ENCODE measurements at regions not wholly inside any gene's neighbourhood (a gene's known extent, or its start where the extent isn't known, plus 50 kb on each side); places are given as distances from the start of the nearest gene placed in this dataset.

DNA sequence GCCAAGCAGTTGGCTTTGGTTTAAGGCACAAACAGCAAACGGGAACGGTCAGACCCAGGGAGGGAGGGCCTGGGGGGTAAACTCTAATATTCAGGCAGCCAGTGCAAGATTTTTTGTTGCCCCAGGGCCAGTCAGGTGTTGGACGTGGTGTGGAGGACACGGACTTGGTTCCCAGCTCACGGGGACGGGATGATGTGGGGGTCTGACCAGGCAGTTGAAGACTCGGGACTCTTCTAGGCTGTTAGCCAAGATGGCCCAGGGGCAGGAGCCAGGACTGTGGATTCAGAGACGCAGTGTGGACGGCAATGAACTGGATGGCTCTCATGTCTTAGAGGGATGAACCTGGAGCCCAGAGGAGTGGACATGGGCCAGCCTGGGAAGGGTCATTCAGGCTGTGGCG lies 169.2 kb downstream of the C9orf50 start:
- Histone ChIP-seq H3K9me3 (replicated peaks; ENCODE audit: insufficient read depth, low read length) (no peaks in the 10 kb centered on the region), H3K79me2 (ENCODE audit: low read length) (no peaks in the 10 kb centered on the region), H3K4me3 (ENCODE audit: low read length) (no peak overlapping the region), H3K9ac (ENCODE audit: low read length) (no peak overlapping the region), H3K27me3 (replicated peaks; ENCODE audit: insufficient read depth, low read length) (peaks cover 14% of the 10 kb centered on the region), H3K27ac (ENCODE audit: low read length) (no peak overlapping the region), H4K20me1 (ENCODE audit: insufficient read depth, low read length) (no peaks in the 10 kb centered on the region), H2AFZ (ENCODE audit: low read length) (no peak overlapping the region), H3K9me2 (replicated peaks; ENCODE audit: insufficient read depth, low read length) (no peaks in the 10 kb centered on the region), H3K4me1 (ENCODE audit: low read length) (no peaks in the 10 kb centered on the region), H3F3A (ENCODE audit: insufficient read depth, low read length) (no peaks in the 10 kb centered on the region), H3K4me2 (ENCODE audit: low read depth, low read length) (no peak overlapping the region), H3K36me3 (replicated peaks; ENCODE audit: insufficient read depth, low read length) (no peaks in the 10 kb centered on the region)
- DNase-seq, result no peak
- TF ChIP-seq, protein P1, sequence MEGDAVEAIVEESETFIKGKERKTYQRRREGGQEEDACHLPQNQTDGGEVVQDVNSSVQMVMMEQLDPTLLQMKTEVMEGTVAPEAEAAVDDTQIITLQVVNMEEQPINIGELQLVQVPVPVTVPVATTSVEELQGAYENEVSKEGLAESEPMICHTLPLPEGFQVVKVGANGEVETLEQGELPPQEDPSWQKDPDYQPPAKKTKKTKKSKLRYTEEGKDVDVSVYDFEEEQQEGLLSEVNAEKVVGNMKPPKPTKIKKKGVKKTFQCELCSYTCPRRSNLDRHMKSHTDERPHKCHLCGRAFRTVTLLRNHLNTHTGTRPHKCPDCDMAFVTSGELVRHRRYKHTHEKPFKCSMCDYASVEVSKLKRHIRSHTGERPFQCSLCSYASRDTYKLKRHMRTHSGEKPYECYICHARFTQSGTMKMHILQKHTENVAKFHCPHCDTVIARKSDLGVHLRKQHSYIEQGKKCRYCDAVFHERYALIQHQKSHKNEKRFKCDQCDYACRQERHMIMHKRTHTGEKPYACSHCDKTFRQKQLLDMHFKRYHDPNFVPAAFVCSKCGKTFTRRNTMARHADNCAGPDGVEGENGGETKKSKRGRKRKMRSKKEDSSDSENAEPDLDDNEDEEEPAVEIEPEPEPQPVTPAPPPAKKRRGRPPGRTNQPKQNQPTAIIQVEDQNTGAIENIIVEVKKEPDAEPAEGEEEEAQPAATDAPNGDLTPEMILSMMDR (IDR thresholded peaks at IDR 0.05; ENCODE audit: low read length), result no peak
- no peak for TF ChIP-seq EZH2phosphoT487 (IDR thresholded peaks at IDR 0.05; ENCODE audit: low read length)
- TF ChIP-seq EZH2 (optimal IDR thresholded peaks at IDR 0.05; ENCODE audit: low read depth, low read length), result no peak

DNA sequence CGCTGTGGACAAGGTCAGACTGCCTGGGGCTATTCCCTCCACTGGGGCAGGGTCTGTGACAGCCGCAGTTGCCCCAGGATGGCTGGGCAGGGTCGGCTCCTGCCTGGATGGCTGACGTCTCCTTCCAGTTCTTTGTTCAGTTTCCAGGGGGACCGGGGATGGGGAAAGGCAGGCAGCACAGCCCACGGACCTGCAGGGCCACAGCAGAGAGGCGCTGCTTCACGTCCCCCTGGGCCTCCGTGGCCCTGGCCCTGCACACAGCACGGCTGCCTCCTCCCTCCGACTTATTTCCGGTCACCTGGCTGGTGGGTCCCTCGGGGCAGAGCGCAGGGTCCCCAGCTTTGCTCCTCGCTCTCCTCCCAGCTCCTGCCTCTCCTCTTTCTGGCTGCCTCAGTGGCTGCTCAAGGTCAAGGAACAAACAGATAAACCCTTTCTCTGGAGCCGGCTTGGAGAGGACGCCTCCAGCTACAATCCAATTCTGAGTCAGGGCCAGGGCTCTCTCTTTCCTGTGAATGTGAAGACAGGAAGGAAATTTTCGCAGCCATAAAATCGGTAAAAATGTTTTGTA lies 169.7 kb downstream of the C9orf50 start:
- no peaks in the 10 kb centered on the region for H3K79me2 ChIP-seq (ENCODE audit: low read length)

DNA sequence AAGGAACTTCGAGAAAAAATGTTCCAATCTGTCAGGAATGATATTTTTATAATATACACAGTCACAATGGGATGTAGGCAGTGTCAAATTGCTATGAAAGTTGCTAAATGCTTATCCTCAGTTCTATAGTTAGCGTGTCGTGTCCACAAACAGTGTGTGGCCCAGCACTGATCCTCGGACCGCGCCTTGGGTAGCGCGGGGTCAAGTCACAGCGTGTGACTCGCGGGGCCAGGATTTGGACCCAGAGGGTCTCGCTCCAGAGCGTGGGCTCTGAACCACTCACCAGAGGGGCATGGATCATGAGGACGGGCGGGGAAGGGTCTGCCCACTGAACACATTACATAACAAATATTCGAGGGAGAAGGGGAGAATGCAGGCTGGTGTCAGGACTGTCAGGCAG lies 171.8 kb downstream of the C9orf50 start:
- Histone ChIP-seq H4K20me1 (ENCODE audit: insufficient read depth, low read length) (no peaks in the 10 kb centered on the region), H3K9me2 (replicated peaks; ENCODE audit: insufficient read depth, low read length) (no peaks in the 10 kb centered on the region), H3K27ac (ENCODE audit: low read length) (no peak overlapping the region), H3K79me2 (ENCODE audit: low read length) (no peaks in the 10 kb centered on the region), H3K4me3 (ENCODE audit: low read length) (no peak overlapping the region), H3K27me3 (replicated peaks; ENCODE audit: insufficient read depth, low read length) (peaks cover 14% of the 10 kb centered on the region), H3F3A (ENCODE audit: insufficient read depth, low read length) (no peaks in the 10 kb centered on the region), H2AFZ (ENCODE audit: low read length) (no peak overlapping the region), H3K9me3 (replicated peaks; ENCODE audit: insufficient read depth, low read length) (no peaks in the 10 kb centered on the region), H3K4me2 (ENCODE audit: low read depth, low read length) (no peak overlapping the region), H3K36me3 (replicated peaks; ENCODE audit: insufficient read depth, low read length) (no peaks in the 10 kb centered on the region), H3K4me1 (ENCODE audit: low read length) (no peaks in the 10 kb centered on the region), H3K9ac (ENCODE audit: low read length) (no peak overlapping the region)
- no peak for DNase-seq
- TF ChIP-seq, protein P1 (IDR thresholded peaks at IDR 0.05; ENCODE audit: low read length), result no peak
- TF ChIP-seq EZH2 (optimal IDR thresholded peaks at IDR 0.05; ENCODE audit: low read depth, low read length), result no peak
- no peak for TF ChIP-seq EZH2phosphoT487 (IDR thresholded peaks at IDR 0.05; ENCODE audit: low read length)

More for the DNA sequence above, 169.7 kb downstream of the C9orf50 start:
- Histone ChIP-seq H3K4me1 (ENCODE audit: low read length) (no peaks in the 10 kb centered on the region), H3K27ac (ENCODE audit: low read length) (no peak overlapping the region), H3F3A (ENCODE audit: insufficient read depth, low read length) (no peaks in the 10 kb centered on the region), H3K9me2 (replicated peaks; ENCODE audit: insufficient read depth, low read length) (no peaks in the 10 kb centered on the region), H3K9me3 (replicated peaks; ENCODE audit: insufficient read depth, low read length) (no peaks in the 10 kb centered on the region), H3K27me3 (replicated peaks; ENCODE audit: insufficient read depth, low read length) (peaks cover 14% of the 10 kb centered on the region), H4K20me1 (ENCODE audit: insufficient read depth, low read length) (no peaks in the 10 kb centered on the region), H3K36me3 (replicated peaks; ENCODE audit: insufficient read depth, low read length) (no peaks in the 10 kb centered on the region), H3K4me3 (ENCODE audit: low read length) (no peak overlapping the region), H2AFZ (ENCODE audit: low read length) (no peak overlapping the region), H3K9ac (ENCODE audit: low read length) (no peak overlapping the region), H3K4me2 (ENCODE audit: low read depth, low read length) (no peak overlapping the region)
- TF ChIP-seq EZH2 (optimal IDR thresholded peaks at IDR 0.05; ENCODE audit: low read depth, low read length) (no peak), EZH2phosphoT487 (IDR thresholded peaks at IDR 0.05; ENCODE audit: low read length) (no peak)
- TF ChIP-seq, protein P1 (IDR thresholded peaks at IDR 0.05; ENCODE audit: low read length), result no peak
- DNase-seq, result no peak

Measured in MM.1S (cell line).